ENCODE measurements at regions not wholly inside any gene's neighbourhood (a gene's known extent, or its start where the extent isn't known, plus 50 kb on each side); places are given as distances from the start of the nearest gene placed in this dataset.
A peak's percentile ranks its signal among the peaks of the same experiment; 100 is the strongest.

DNA sequence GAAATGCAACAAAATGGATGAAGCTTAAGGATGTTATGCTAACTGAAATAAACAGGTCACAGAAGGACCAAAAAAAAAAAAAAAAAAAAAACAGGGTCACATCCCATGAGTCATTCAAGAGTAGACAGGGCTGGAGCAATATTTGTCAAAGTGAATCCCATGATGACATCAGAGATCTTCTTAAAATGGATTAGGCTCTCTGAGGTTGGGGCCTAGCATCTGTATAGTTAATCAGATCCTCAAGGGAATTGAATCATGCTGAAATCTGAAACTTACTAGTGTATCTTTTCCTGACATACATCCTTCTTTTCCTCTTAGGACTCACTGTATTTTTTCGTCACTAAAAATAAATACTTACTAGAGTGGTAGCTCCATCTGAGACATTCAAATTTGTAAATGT, 380.6 kb upstream of the NXPH2 start (continued):
- TF ChIP-seq RBM25 (IDR thresholded peaks at IDR 0.05; ENCODE audit: low read depth, low read length, severe bottlenecking), result no peak

DNA sequence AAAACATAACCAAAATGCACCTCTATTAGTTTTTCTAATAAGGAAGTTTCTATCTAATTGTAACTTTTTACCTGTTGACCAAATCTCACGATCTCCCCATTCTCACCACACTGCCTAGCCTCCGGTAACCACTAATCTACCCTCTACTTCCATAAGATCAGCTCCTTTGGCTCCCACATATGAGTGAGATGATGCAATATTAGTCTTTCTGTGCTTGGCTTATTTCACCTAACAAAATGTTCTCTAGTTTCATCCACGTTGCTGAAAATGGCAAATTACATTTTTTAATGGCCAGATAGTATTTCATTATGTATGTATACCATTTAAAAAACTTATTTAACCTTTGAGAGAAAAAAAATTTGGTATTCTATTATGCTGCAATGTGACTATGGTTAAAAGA, 379.0 kb upstream of the NXPH2 start:
- ATAC-seq (no peak), DNase-seq (ENCODE audit: extremely low read depth in 1 of 4, low spot score in 3 of 4) (no peak), FAIRE-seq (no peak)
- 2% methylated on average over 3 of the region's 3 CpGs for WGBS (ENCODE audit: insufficient coverage, low coverage, missing lambda C conversion rate)
- in situ Hi-C loops (cut with MboI), result no loop called here
- Histone ChIP-seq H3K4me2 (ENCODE audit: insufficient read depth, low read length) (no peak overlapping the region), H3K27me3 (ENCODE audit: control insufficient read depth in 2 of 2, insufficient read depth in 2 of 2, low read length in 2 of 2) (no peaks in the 10 kb centered on the region), H3K4me3 (no peak overlapping the region), H4K20me1 (replicated peaks; ENCODE audit: control insufficient read depth, insufficient read depth, low read length) (no peaks in the 10 kb centered on the region), H3K27ac (ENCODE audit: extremely low read depth, low read depth, low read length) (no peak overlapping the region), H3K9me3 (replicated peaks; ENCODE audit: control insufficient read depth, insufficient read depth, low read depth, low read length) (no peaks in the 10 kb centered on the region), H3K79me2 (ENCODE audit: control insufficient read depth, insufficient read depth, low read length) (no peaks in the 10 kb centered on the region), H2AFZ (ENCODE audit: low read depth, low read length) (no peak overlapping the region), H3K4me1 (replicated peaks in 1 of 2; ENCODE audit: control insufficient read depth in 2 of 2, insufficient read depth in 2 of 2, low read length in 2 of 2) (no peaks in the 10 kb centered on the region), H3K36me3 (ENCODE audit: control insufficient read depth, insufficient read depth, low read length) (no peaks in the 10 kb centered on the region), H3K9me1 (ENCODE audit: control insufficient read depth, insufficient read depth, low read length) (no peaks in the 10 kb centered on the region), H3K9ac (ENCODE audit: insufficient read depth in 1 of 2, low read depth in 2 of 2, low read length in 2 of 2) (no peak overlapping the region)
- ChIA-PET POLR2A (no interaction called here), CTCF (ENCODE audit: low intra/inter-chr PET ratio) (no interaction called here)
- BruUV-seq (replicated peaks), result no TSS peak
- intact Hi-C loops (cut with micrococcal nuclease), result no loop called here
- TF ChIP-seq ATF3 (IDR thresholded peaks at IDR 0.05) (peak; percentile 13; the same call in 1 of the 2 replicates), ATF3 (CRISPR knock-in tag; conservative IDR thresholded peaks at IDR 0.05) (no peak), CEBPG (CRISPR knock-in tag; IDR thresholded peaks at IDR 0.05) (no peak), CEBPG (tag; conservative IDR thresholded peaks at IDR 0.05 in 1 of 2, IDR thresholded peaks at IDR 0.05 in 1 of 2) (peak in 1 of 2 experiments; percentile 68; a peak in 1 of 4 replicates), DDX20 (tag; IDR thresholded peaks at IDR 0.05; ENCODE audit: low read depth) (no peak), HMBOX1 (IDR thresholded peaks at IDR 0.05) (no peak), CEBPB (tag; IDR thresholded peaks at IDR 0.05) (peak; percentile 20; the same call in 1 of the 2 replicates), CBFA2T3 (IDR thresholded peaks at IDR 0.05) (no peak)
- TF ChIP-seq, protein P1, sequence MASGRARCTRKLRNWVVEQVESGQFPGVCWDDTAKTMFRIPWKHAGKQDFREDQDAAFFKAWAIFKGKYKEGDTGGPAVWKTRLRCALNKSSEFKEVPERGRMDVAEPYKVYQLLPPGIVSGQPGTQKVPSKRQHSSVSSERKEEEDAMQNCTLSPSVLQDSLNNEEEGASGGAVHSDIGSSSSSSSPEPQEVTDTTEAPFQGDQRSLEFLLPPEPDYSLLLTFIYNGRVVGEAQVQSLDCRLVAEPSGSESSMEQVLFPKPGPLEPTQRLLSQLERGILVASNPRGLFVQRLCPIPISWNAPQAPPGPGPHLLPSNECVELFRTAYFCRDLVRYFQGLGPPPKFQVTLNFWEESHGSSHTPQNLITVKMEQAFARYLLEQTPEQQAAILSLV (tag; IDR thresholded peaks at IDR 0.05), result no peak
